Neural progenitor cell (in vitro differentiated cells): ENCODE measurements at regions not wholly inside any gene's neighbourhood (a gene's known extent, or its start where the extent isn't known, plus 50 kb on each side); places are given as distances from the start of the nearest gene placed in this dataset.

Experiments
- EZH2phosphoT487 ChIP-seq: fragments of 200-600 bp; sonication (generic); IDR thresholded peaks from 2 replicates; pipeline ENCODE4 v1.6.1; 2017; ENCODE audit warnings: antibody characterized with exemption
- TF ChIP-seq, protein P1 (sequence below): fragments of 200-600 bp; sonication (generic); IDR thresholded peaks from 2 replicates; pipeline ENCODE4 v1.5.1; 2017; ENCODE audit warnings: antibody characterized with exemption, mild to moderate bottlenecking

DNA sequence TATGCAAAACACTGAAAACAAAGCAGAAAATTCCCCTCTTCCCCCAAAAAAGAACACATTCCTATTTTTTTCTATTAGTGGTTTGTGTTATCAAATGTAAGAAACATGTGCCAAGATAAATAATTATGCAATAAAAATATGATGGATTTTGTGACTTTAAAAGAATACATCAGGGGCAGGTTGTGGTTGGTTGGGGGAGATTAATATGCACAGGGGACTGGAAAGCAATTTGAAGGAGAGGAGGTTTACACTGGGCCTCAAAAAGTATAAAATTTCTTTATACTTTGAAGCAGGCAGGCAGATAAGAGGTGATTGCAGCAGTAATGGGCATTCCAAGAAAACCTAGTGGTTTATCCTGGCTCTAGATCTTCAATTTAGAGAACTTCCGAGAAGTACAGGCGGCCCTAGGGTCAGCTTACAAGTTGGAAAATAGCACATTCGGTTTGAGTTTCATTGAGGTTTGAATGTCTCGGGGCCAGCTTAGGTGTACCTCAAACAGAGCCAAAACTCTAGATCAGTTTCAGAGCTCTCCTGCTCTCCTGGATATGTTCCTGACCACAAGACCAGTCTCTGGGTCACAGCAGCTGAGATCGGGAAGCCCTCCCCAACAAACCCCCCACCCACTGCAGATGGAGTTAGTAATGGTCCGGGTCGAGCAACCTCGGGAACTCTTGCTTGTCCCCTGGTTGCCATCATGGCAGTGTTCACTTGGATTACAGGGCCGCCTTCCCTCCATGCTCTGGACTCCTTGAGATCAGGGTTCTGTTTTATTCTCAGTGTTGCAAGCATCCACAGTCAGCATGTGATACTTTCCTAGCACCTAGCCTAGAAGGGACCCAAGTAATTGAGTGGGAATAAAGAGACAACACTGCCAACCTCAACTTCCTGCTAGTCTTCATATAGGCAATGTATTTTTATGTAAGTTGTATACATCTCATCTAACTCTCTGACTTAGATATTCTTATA is 112.1 kb upstream of the DDIT4L start:
- TF ChIP-seq, protein P1, sequence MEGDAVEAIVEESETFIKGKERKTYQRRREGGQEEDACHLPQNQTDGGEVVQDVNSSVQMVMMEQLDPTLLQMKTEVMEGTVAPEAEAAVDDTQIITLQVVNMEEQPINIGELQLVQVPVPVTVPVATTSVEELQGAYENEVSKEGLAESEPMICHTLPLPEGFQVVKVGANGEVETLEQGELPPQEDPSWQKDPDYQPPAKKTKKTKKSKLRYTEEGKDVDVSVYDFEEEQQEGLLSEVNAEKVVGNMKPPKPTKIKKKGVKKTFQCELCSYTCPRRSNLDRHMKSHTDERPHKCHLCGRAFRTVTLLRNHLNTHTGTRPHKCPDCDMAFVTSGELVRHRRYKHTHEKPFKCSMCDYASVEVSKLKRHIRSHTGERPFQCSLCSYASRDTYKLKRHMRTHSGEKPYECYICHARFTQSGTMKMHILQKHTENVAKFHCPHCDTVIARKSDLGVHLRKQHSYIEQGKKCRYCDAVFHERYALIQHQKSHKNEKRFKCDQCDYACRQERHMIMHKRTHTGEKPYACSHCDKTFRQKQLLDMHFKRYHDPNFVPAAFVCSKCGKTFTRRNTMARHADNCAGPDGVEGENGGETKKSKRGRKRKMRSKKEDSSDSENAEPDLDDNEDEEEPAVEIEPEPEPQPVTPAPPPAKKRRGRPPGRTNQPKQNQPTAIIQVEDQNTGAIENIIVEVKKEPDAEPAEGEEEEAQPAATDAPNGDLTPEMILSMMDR = no peak
- TF ChIP-seq EZH2phosphoT487 = no peak
